Naive thymus-derived CD4-positive, alpha-beta T cell (primary cell): ENCODE measurements at regions not wholly inside any gene's neighbourhood (a gene's known extent, or its start where the extent isn't known, plus 50 kb on each side); places are given as distances from the start of the nearest gene placed in this dataset.

Experiments used
- ATAC-seq: fragments of 150-1000 bp; cut with Tn5 transposase; 2 replicates; pipeline ENCODE4 v1.10.0; 2021; ENCODE audit warnings: mild to moderate bottlenecking, moderate library complexity
- CTCF ChIA-PET: fragments of 350-600 bp; sonication (Branson Sonifier 250); formaldehyde crosslinking; loops from one replicate; lab custom pipeline; 2021; ENCODE audit warnings: antibody characterized with exemption; lab: Charles Lee
- POLR2A ChIA-PET: fragments of 350-600 bp; sonication (Branson Sonifier 250); formaldehyde crosslinking; loops from one replicate; lab custom pipeline; 2021; ENCODE audit warnings: antibody characterized with exemption, inconsistent platforms; lab: Charles Lee
- DNase-seq, 9 donors: peaks; one replicate each; pipeline versions ENCODE4 v3.0.0 to v3.0.0-alpha.2; 2020 to 2022; ENCODE audit warnings: mixed read lengths in 1 of 9
- H3K27ac ChIP-seq: one replicate; pipeline ENCODE4 v1.7.0; 2013; ENCODE audit warnings: mild to moderate bottlenecking, low read depth, low read length, moderate library complexity
- H3K27me3 ChIP-seq, 2 donors: one replicate each; pipeline ENCODE4 v1.7.0; 2013; ENCODE audit warnings: low read length in 2 of 2, mild to moderate bottlenecking in 2 of 2, moderate library complexity in 2 of 2; ENCODE audit not compliant: control insufficient read depth in 2 of 2, insufficient read depth in 2 of 2
- H3K36me3 ChIP-seq, 3 experiments: 1 replicate in 2 of 3; 2 replicates in 1 of 3; pipeline ENCODE4 v1.7.0; 2013; ENCODE audit warnings: low read length in 3 of 3, mild to moderate bottlenecking in 3 of 3, moderate library complexity in 1 of 3; ENCODE audit not compliant: insufficient read depth in 3 of 3, control insufficient read depth in 2 of 3
- H3K4me1 ChIP-seq, 2 donors: one replicate each; pipeline ENCODE4 v1.7.0; 2013; ENCODE audit warnings: low read length in 2 of 2, mild to moderate bottlenecking in 2 of 2, moderate library complexity in 1 of 2; ENCODE audit not compliant: control insufficient read depth in 2 of 2, insufficient read depth in 2 of 2
- H3K4me3 ChIP-seq: 2 replicates; pipeline ENCODE4 v1.7.0; 2013; ENCODE audit warnings: mild to moderate bottlenecking, low read length
- H3K9me3 ChIP-seq, 3 experiments: 1 replicate in 2 of 3; 2 replicates in 1 of 3; pipeline ENCODE4 v1.7.0; 2013; ENCODE audit warnings: low read length in 3 of 3; ENCODE audit not compliant: control insufficient read depth in 2 of 3
- H3K27ac Mint-ChIP-seq, 9 donors: one replicate each; pipeline ENCODE4 v1.8.0; 2020 to 2022; ENCODE audit warnings: mixed read lengths in 9 of 9, mild to moderate bottlenecking in 8 of 9, moderate library complexity in 5 of 9, inconsistent platforms in 2 of 9
- H3K27me3 Mint-ChIP-seq, 5 donors: one replicate each; pipeline ENCODE4 v1.8.0; 2021 to 2022; ENCODE audit warnings: mixed read lengths in 5 of 5, mild to moderate bottlenecking in 1 of 5
- H3K36me3 Mint-ChIP-seq, 5 donors: one replicate each; pipeline ENCODE4 v1.8.0; 2020 to 2022; ENCODE audit warnings: mixed read lengths in 5 of 5, mild to moderate bottlenecking in 3 of 5, inconsistent platforms in 1 of 5
- H3K4me1 Mint-ChIP-seq, 7 donors: one replicate each; pipeline ENCODE4 v1.8.0; 2020 to 2022; ENCODE audit warnings: mixed read lengths in 7 of 7, mild to moderate bottlenecking in 3 of 7, inconsistent platforms in 1 of 7
- H3K4me3 Mint-ChIP-seq, 10 donors: one replicate each; pipeline ENCODE4 v1.8.0; 2020 to 2022; ENCODE audit warnings: mild to moderate bottlenecking in 10 of 10, mixed read lengths in 10 of 10, moderate library complexity in 6 of 10, inconsistent platforms in 2 of 10
- H3K9me3 Mint-ChIP-seq, 11 donors: one replicate each; pipeline ENCODE4 v1.8.0; 2020 to 2022; ENCODE audit warnings: mixed read lengths in 11 of 11, mild to moderate bottlenecking in 4 of 11, inconsistent platforms in 1 of 11, moderate library complexity in 1 of 11
- intact Hi-C, 2 donors: fragments of 100-400 bp; cut with micrococcal nuclease; formaldehyde crosslinking; loops; one replicate each; pipeline ENCODE4 v1.15.1; 2023

GRCh38 chr10:37671802-37672201, 185.6 kb downstream of the ZNF248 start:
- H3K4me1 Mint-ChIP-seq, result no peaks in the 10 kb centered on the region
- ChIA-PET POLR2A (no interaction called here), CTCF (no interaction called here)
- Histone ChIP-seq H3K9me3 (no peaks in the 10 kb centered on the region), H3K36me3 (no peaks in the 10 kb centered on the region), H3K4me3 (no peak overlapping the region), H3K27me3 (no peaks in the 10 kb centered on the region), H3K4me1 (no peaks in the 10 kb centered on the region), H3K27ac (no peak overlapping the region)
- H3K27me3 Mint-ChIP-seq, result no peaks in the 10 kb centered on the region
- intact Hi-C loops, result no loop called here
- no peak overlapping the region for H3K4me3 Mint-ChIP-seq
- no peak for ATAC-seq
- no peak overlapping the region for H3K27ac Mint-ChIP-seq
- no peak for DNase-seq
- no peaks in the 10 kb centered on the region for H3K36me3 Mint-ChIP-seq
- H3K9me3 Mint-ChIP-seq, result peaks cover 0 to 60% (median 36%) of the 10 kb centered on the region in 11 donors

- intact Hi-C loops, result no loop called here
- H3K9me3 Mint-ChIP-seq, result peaks cover 6 to 72% (median 42%) of the 10 kb centered on the region in 11 donors
- POLR2A ChIA-PET, result no interaction called here
These were observed 189.7 kb downstream of the ZNF248 start for GRCh38 chr10:37667736-37668135.

GRCh38 chr10:37654466-37654865, 202.9 kb downstream of the ZNF248 start:
- no peak overlapping the region for H3K27ac ChIP-seq
- no peaks in the 10 kb centered on the region for H3K27me3 ChIP-seq
- no peaks in the 10 kb centered on the region for H3K36me3 ChIP-seq
- H3K4me1 ChIP-seq, result no peaks in the 10 kb centered on the region
- ChIA-PET POLR2A (interaction anchor here (0.6 kb wide), 1 partner anchor 1810 kb away, joined by 3 read pairs; no protein-coding TSS in a partner anchor), CTCF (no interaction called here)
- ATAC-seq (no peak), DNase-seq (no peak)
- no peaks in the 10 kb centered on the region for H3K4me1 Mint-ChIP-seq
- H3K27ac Mint-ChIP-seq, result no peak overlapping the region
- peaks cover 0 to 9% (median 0%) of the 10 kb centered on the region in 5 donors for H3K36me3 Mint-ChIP-seq
- H3K4me3 Mint-ChIP-seq, result no peak overlapping the region
- H3K9me3 Mint-ChIP-seq, result peaks cover 14 to 69% (median 32%) of the 10 kb centered on the region in 11 donors
- H3K9me3 ChIP-seq, result peaks cover 0 to 14% (median 0%) of the 10 kb centered on the region in 3 experiments
- H3K4me3 ChIP-seq, result no peak overlapping the region
- peaks cover 0 to 4% (median 0%) of the 10 kb centered on the region in 5 donors for H3K27me3 Mint-ChIP-seq
- intact Hi-C loops, result no loop called here

More at GRCh38 chr10:37667736-37668135, 189.7 kb downstream of the ZNF248 start:
- Histone ChIP-seq H3K4me3 (no peak overlapping the region), H3K9me3 (no peaks in the 10 kb centered on the region), H3K27me3 (no peaks in the 10 kb centered on the region), H3K36me3 (no peaks in the 10 kb centered on the region), H3K27ac (no peak overlapping the region), H3K4me1 (no peaks in the 10 kb centered on the region)
- no peaks in the 10 kb centered on the region for H3K27me3 Mint-ChIP-seq
- H3K4me1 Mint-ChIP-seq, result no peaks in the 10 kb centered on the region
- no peak overlapping the region for H3K27ac Mint-ChIP-seq
- no peak overlapping the region for H3K4me3 Mint-ChIP-seq
- CTCF ChIA-PET, result no interaction called here
- no peak for ATAC-seq
- H3K36me3 Mint-ChIP-seq, result peaks cover 0 to 4% (median 0%) of the 10 kb centered on the region in 5 donors
- no peak for DNase-seq

DNA sequence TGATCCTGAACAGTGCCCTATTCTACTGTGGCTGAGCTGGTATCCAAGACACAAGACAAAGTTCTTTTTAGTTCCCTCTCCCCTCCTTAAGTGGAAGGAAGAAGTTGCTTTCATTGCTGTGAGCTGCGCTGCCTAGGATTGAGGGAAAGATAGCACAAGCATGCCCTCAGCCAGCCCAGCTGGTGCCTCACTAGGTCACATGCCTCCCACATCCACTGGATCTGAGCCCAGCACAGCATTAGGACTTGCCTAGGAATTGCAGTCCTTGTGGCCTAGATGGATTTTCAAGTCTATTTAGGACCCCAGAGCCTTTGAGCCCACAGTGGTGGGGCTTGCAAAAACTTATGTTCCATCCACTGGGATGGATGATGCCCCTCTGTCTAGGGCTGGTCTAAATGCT, 214.2 kb downstream of the ZNF248 start:
- H3K36me3 Mint-ChIP-seq, result no peaks in the 10 kb centered on the region

DNA sequence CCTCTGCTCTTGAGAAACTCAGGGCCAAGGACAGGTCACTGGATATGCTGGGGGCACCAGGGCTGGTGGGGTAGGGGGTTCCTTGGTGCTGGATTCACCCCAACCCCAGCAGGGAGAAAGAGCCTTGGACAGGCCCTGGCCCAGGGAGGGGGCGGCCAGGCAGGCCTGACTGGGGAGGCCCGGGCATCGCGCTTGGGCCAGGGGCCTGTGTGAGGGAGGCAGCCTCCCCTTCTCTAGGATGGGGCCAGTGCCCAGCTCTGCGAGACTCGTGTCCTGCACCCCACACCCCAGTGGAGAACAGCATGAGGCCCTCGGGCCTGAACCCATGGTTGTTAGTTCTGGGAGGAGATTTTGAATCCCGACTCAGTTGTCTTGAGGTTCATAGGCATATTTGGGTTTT, 217.1 kb downstream of the ZNF248 start:
- no peaks in the 10 kb centered on the region for H3K36me3 ChIP-seq
- H3K4me1 Mint-ChIP-seq, result no peaks in the 10 kb centered on the region
- no peaks in the 10 kb centered on the region for H3K27me3 Mint-ChIP-seq
- no peak overlapping the region for H3K4me3 ChIP-seq
- H3K27me3 ChIP-seq, result no peaks in the 10 kb centered on the region
- H3K27ac Mint-ChIP-seq, result no peak overlapping the region
- peaks cover 0 to 9% (median 0%) of the 10 kb centered on the region in 5 donors for H3K36me3 Mint-ChIP-seq
- intact Hi-C loops, result no loop called here
- H3K4me1 ChIP-seq, result no peaks in the 10 kb centered on the region
- ChIA-PET POLR2A (no interaction called here), CTCF (no interaction called here)
- H3K9me3 Mint-ChIP-seq, result peaks cover 3 to 51% (median 26%) of the 10 kb centered on the region in 11 donors
- DNase-seq, result no peak
- no peak for ATAC-seq
- no peak overlapping the region for H3K27ac ChIP-seq
- no peak overlapping the region for H3K4me3 Mint-ChIP-seq
- H3K9me3 ChIP-seq, result peaks cover 0 to 9% (median 0%) of the 10 kb centered on the region in 3 experiments

More for the DNA sequence above, 214.2 kb downstream of the ZNF248 start:
- Histone ChIP-seq H3K4me1 (no peaks in the 10 kb centered on the region), H3K9me3 (no peaks in the 10 kb centered on the region), H3K27ac (no peak overlapping the region), H3K4me3 (no peak overlapping the region), H3K36me3 (no peaks in the 10 kb centered on the region), H3K27me3 (no peaks in the 10 kb centered on the region)
- no peak overlapping the region for H3K27ac Mint-ChIP-seq
- H3K9me3 Mint-ChIP-seq, result peaks cover 3 to 26% (median 13%) of the 10 kb centered on the region in 11 donors
- intact Hi-C loops, result no loop called here
- ChIA-PET POLR2A (no interaction called here), CTCF (no interaction called here)
- no peak overlapping the region for H3K4me3 Mint-ChIP-seq
- H3K4me1 Mint-ChIP-seq, result no peaks in the 10 kb centered on the region
- DNase-seq (no peak), ATAC-seq (no peak)
- H3K27me3 Mint-ChIP-seq, result no peaks in the 10 kb centered on the region

DNA sequence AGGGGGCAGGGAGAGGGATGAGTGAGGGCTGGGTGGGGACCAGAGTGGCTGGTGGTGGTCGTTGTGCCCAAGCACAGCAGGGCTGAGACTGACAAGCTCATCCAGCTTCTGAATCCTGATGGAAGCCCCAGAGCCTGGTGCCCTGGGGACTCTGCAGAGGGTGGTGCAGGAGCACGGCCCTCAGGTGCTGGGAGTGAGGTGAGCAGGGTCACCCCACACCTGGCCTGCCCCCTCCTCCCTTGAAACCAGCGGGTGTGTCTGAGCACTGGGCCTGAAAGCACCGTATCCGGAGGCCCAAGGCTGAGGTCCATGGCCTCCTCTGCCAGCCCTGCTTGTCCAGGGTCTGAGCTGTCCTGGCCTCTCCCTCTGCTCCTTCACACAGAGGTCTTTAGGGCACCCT, 218.2 kb downstream of the ZNF248 start:
- H3K4me3 ChIP-seq, result no peak overlapping the region

GRCh38 chr10:37638569-37638968, 218.8 kb downstream of the ZNF248 start:
- CTCF ChIA-PET, result no interaction called here
- intact Hi-C loops, result no loop called here

More for the DNA sequence above, 218.2 kb downstream of the ZNF248 start:
- Histone ChIP-seq H3K27ac (no peak overlapping the region), H3K27me3 (no peaks in the 10 kb centered on the region), H3K4me1 (no peaks in the 10 kb centered on the region), H3K9me3 (peaks cover 0 to 14% (median 0%) of the 10 kb centered on the region in 3 experiments), H3K36me3 (no peaks in the 10 kb centered on the region)
- CTCF ChIA-PET, result no interaction called here
- Mint-ChIP-seq H3K4me1 (no peaks in the 10 kb centered on the region), H3K36me3 (peaks cover 0 to 9% (median 0%) of the 10 kb centered on the region in 5 donors), H3K4me3 (no peak overlapping the region), H3K27me3 (no peaks in the 10 kb centered on the region), H3K9me3 (peaks cover 3 to 56% (median 25%) of the 10 kb centered on the region in 11 donors), H3K27ac (no peak overlapping the region)
- ATAC-seq (no peak), DNase-seq (no peak)
- intact Hi-C loops, result no loop called here
- POLR2A ChIA-PET, result no interaction called here

More at GRCh38 chr10:37638569-37638968, 218.8 kb downstream of the ZNF248 start:
- Mint-ChIP-seq H3K4me1 (no peaks in the 10 kb centered on the region), H3K9me3 (peaks cover 3 to 57% (median 28%) of the 10 kb centered on the region in 11 donors), H3K4me3 (no peak overlapping the region), H3K36me3 (peaks cover 0 to 9% (median 0%) of the 10 kb centered on the region in 5 donors), H3K27me3 (no peaks in the 10 kb centered on the region), H3K27ac (no peak overlapping the region)
- H3K27me3 ChIP-seq, result no peaks in the 10 kb centered on the region
- no peaks in the 10 kb centered on the region for H3K36me3 ChIP-seq
- ATAC-seq, result no peak
- no peaks in the 10 kb centered on the region for H3K4me1 ChIP-seq
- no peak for DNase-seq
- H3K27ac ChIP-seq, result no peak overlapping the region
- H3K4me3 ChIP-seq, result no peak overlapping the region
- POLR2A ChIA-PET, result no interaction called here
- H3K9me3 ChIP-seq, result peaks cover 0 to 14% (median 0%) of the 10 kb centered on the region in 3 experiments
